ENCODE measurements at regions not wholly inside any gene's neighbourhood (a gene's known extent, or its start where the extent isn't known, plus 50 kb on each side); places are given as distances from the start of the nearest gene placed in this dataset.
"Not testable (repeated sequence)": the region's sequence is repeated elsewhere in the genome, so short reads cannot be mapped to it uniquely, and the experiment has no call there.

DNA sequence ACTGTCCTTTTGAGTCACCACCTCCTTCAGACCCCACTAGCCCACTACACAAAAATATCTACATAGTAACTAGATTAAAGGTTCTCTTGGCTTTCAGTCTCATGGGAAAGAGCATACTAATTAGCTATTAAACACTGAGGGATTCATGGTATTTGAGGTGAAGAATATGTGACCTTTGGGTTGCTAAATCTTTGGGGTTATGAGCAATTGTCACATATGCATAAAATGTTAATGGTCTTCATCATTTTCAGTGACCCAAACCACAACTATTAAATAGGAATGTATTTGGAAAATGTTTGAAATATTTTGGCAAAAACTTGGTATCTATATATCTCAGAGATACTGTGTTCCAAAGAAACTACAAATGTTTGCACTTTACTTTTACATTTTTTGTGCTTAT is 365.1 kb downstream of the MAGEB5 start:
- no peak for DNase-seq

DNA sequence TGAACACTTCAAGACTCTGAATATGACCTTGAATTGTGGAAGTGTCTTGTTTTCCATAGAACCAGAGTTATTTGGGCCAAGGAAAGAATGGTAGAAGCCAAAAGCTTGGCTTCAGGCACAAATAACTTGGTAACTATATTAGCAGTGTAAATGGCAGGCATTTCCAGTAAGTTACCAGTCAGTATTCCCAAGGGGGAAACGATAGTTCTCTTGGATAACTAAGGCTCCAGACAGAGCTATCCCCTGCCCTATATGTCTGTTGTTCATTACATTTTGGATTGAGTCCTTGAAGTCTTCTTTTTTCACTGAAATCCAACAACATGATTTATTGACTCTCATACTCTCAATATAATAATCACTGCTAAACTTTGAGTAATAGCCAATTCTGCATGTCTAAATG is 364.1 kb downstream of the MAGEB5 start:
- no peak for DNase-seq

DNA sequence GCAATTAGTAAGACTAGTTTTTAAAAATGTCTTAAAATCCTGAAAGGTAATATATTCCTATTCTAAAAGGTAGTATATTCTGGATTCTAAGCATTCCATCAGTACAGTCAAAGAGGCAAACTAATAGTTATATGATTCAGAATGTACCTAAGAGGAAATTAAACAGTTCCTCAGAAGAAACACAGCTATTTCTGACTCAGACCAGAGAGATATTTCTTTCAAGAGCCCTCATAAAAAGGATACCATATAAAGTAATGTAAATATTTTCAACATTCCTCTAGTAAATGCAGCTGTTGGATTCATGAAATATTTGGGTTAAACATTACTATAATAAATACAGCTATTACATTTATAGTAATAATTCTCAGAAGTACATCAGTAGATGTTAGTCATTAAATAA is 358.3 kb downstream of the MAGEB5 start:
- no peak for DNase-seq

DNA sequence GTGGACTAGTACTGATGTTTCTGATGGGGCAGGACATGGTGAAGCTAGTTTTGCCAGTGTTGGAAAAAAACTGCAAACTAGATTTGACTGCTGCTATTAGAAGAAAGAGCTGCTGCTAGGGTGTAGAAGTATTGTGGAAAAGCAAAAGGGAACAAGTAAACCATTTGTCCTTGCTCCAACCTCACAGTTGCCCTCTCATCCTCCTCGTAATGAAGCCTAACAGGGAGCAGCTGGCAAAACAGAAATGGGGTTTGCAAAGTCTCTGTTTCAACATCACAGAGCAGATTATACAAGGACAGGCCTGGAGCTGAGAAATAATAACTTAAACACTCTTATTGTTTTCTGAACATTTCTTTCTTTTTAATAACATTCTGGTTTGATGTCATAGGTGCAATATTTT is 346.2 kb downstream of the MAGEB5 start:
- DNase-seq = no peak

DNA sequence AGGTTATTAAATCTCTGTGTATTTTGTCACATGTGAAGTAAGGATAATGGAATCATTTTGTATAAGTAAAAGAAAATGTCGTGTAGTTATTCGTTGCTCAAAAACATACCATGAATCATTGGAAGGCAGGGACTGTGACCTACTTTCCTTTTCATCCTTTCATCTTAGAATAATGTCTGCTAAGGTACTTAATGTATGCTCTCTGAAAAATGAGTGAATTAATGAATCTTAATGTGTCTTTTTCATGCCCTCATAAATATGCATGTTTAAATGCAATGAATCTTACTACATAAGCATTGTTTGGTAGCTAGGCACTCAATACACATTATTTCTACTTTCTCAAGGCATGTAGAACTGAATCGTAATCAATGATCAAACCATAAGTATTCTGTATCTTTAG is 343.9 kb downstream of the MAGEB5 start:
- no peak for DNase-seq

DNA sequence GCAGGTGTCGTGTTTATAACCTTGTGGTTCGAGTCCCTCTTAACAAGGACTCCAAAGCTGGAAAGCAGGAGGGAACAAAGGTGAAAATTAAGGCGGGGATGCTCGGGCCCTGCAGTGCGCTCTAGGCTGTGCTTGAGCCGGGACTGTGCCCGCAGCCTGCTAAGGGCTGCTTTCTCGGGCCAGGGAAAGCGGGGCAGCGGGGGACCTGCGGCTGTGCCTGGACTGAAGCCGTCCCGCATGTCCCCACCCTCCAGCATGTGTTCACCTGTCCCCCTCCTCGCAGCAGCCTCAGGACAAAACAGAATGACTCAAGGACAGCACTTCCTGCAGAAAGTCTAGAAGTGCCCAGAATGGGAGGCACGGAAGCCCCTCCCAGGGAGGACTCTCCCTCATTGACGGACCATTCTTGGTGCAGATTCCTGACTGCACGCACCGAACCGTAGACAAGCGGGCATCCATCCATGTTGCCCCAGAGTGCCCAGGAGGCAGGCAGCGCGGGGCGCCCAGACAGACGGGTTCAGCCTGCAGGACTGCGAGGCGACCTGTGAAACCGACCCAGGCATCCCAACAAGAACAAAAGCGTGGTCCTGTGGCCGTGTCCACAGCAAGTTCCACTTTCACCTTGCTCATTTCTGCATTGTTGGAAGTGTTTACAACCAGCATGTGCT is 342.9 kb downstream of the MAGEB5 start:
- DNase-seq = no peak

DNA sequence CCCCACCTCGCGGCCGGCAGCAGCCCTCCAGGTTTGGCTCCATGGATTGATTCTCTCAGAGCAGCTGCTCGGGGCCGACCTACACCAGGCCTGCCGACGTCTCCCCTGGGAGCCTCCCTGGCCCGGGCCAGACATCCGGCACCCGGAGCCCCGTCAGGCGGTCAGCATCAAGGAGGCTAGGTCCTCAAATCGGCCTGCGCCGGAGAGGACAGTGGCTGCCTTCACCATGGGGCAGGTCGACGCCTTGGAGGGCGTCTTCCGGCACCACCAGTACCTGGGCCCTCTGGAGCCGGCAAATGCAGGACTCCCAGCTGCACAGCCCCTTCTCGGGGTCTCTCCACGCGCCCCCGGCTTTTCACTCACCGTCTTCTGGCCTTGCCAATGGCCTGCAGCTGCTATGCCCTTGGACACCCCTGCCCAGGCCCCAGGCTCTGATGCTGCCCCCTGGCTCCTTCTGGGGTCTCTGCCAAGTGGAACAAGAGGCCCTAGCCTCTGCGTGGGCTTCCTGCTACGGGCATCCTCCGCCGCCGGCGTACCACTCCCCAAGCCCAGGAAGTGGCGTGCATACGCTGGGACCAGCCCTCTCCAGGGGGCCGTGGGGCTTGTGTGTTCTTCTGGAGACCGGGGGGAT is 341.8 kb downstream of the MAGEB5 start:
- no peak for DNase-seq

DNA sequence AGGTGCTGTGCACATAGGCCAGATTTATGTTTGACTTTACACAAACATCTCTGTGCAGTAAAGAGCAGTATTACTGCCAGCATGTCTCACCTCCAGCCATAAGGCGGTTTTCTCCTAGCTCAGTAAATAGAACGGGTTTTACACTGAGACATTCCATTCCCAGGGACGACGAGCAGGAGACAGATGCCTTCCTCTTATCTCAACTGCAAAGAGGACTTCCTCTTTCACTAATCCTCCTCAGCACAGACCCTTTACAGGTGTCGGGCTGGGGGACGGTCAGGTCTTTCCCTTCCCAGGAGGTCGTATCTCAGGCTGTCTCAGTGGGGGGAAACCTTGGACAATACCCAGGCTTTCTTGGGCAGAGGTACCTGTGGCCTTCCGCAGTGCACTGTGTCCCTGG is 309.8 kb downstream of the MAGEB5 start:
- not testable (repeated sequence) for DNase-seq

DNA sequence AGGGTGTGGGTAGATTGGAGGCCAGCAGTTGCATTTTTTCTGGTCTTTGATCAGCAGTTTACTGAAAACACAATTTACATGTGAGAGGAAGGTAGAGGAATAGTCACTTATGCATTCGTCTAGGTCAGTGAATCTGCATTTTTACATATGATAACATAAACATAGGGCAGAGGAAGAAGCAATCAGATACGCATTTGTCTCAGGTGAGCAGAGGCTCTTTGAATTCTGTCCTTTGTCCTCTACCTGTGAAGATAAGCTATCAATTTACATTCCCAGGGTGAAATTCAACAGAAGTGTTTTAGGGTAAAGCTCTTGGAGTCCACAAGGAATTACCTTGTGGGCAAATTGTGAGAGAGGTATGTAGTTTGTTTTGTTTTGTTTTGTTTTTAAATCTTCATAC is 306.5 kb downstream of the MAGEB5 start:
- DNase-seq = no peak

DNA sequence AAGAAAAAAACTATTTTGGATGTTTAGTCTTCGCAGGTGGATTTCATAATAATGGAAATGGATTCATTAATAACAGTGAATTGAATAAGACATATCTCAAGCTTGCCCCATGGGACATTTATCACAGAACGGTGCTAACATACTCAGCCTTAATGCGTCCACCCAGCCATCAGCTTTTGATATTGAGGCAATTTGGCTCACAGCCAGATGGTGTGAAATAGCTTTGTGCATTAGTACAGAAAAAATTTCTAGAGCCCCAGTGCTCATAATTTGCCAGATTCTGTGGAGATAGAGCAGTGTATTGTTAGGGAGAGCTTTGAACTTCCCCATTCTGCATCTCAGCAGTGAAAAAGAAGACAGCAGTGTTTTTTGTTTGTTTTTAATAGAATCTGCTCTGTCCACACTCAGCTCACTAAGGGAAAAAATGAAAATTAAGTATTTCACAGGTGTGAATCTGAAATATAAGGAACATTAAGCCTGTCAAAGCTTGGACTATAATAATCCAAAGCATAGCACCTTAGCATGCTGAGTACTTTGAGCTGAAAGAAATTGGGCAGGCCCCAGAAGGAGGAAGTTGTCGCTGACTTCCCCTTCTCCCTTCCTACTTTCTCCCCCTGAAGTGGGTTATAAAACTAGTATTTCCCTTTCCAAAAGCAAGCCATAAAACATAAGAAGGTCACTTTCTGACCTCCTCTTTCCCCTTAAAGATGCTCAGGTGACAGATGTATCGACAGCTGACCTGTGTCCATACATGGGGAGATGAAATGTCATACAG is 295.8 kb downstream of the MAGEB5 start:
- no peak for DNase-seq

DNA sequence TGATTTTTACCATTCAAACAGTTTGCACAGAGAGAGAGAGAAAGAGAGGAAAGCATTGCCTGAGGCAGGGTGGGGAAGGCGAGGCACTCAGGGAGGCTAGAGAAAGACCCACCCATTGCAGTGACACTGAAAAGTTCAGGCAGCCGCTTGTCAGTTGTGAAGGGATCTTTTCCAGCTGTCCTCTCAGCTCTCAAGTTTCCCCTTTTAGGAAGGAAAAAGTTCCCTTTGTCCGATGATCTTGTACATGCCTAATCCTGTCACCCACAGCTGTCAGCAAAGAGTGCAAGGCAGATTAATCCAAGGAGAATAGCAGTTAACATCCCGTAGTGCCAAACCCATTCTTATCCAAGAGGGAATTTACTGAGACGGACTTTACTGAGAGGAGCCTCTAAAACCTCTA is 255.0 kb downstream of the MAGEB5 start:
- DNase-seq = no peak

DNA sequence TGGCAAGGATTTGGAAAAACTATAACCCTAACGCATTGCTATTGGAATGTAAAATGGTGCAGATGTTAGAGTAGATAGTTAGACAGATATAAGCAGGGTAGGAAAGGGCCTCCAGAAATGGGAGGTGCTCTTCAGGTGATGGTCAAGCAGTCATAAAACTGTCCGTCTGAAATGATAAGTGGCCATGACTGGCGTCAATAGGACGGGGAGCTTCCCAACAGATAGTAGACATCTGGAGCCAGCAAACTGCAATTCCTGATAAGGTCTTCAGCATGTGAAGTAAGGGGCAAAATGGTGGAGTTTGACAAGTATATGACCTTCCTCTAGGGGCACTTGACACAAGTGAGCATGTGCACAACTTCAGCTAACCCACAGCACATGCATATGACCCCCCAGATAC is 250.4 kb downstream of the MAGEB5 start:
- no peak for DNase-seq

DNA sequence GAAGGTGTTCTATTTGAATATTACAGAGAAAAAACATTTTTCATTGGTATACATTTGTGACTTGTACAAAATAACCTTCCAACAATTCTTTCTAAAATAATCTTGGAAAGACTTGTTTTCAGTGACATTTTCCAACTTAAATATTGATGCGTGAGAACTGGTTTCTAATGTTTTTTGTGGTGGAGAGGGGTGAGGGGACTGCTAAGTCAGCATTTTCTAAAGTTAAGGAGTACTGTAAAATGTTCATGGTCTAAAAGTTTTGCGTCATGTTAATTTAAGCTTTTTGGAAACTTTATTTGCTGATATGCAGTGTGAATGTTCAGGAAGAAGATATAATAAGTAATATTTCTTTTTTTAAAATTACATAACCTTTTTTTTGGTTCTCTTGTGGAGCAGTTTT is 229.3 kb downstream of the MAGEB5 start:
- DNase-seq = no peak

DNA sequence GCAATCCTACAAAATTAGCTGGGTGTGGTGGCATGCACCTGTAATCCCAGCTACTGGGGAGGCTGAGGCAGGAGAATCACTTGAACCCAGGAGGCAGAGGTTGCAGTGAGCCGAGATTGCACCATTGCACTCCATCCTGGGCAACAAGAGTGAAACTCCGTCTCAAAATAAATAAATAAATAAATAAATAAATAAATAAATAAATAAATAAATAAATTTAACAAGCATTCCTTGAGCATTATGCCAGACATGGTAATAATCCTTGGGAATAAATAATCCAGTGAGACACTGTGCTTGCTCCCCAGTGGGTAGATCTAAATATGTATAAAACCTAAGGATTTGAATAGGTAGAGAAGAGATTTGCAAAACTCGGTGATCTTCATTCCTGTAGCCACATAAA is 228.4 kb downstream of the MAGEB5 start:
- DNase-seq = not testable (repeated sequence)

DNA sequence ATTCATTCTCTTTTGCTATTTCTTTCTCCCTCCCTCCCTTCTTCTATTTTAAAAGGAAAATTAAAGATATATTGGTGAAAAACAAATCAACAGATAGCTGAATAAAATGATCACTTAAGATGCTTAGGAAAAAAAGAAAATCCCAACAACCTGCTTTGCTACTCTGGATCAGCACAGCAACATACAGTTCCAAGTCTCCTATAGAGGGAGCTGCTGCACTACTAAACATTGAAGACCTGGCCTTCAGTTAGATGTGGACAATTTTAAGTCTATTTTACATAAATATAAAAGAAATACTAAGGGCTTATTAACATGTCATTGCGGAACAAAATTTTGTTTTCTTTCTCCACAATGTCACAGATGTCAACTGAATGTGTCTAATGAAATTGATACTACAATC is 226.4 kb downstream of the MAGEB5 start:
- DNase-seq = no peak

DNA sequence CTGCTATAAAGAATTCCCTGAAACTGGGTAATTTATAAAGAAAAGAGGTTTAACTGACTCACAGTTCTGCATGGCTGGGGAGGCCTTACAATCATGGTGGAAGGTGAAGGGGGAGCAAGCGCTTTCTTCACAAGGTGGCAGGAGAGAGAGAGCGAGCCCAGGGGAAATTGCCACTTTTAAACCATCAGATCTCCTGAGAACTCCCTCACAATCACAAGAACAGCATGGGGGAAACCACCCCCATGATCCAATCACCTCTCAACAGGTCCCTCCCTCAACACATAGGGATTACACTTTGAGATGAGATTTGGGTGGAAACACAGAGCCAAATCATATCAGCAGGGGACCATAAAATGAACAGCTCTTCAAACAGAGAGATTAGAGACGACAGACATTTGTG is 198.6 kb downstream of the MAGEB5 start:
- DNase-seq = no peak

DNA sequence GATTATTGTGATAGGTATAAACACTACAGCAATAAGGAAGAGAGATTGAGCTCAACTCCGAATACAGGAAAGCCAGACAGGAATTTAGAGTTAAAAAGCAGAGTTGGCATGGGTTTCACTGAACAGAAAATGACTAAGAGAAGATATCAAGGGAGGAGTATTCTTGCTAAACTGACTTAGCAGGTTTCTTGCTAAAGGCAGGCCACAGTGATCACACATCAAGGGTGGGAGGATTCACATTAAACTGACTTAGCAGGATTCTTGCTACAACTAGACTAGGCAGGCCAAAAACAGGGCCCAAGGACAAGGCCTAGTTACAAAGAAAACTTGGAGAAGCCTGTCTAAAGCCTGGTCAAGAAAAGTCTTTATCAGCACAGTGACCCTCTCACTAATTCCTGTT is 195.1 kb downstream of the MAGEB5 start:
- DNase-seq = no peak

DNA sequence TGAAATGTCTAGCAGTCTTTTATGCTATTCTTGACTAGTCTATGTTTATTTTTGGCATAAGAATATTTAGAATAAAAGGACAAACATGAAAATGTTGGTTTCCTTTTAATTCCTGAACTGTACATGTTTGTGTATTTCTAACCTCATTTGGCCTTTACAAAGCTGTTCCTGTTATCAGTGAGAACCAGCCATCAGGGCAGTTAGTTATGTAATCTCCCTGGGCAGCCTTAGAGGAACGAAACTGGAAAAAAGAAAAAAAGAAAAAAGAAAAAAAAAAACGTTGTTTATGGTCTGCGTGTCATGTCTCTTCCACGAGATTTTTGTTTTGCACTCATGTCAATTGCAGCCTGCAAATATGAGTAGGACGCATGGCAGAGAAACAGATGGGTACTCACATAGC is 193.7 kb downstream of the MAGEB5 start:
- DNase-seq = no peak

DNA sequence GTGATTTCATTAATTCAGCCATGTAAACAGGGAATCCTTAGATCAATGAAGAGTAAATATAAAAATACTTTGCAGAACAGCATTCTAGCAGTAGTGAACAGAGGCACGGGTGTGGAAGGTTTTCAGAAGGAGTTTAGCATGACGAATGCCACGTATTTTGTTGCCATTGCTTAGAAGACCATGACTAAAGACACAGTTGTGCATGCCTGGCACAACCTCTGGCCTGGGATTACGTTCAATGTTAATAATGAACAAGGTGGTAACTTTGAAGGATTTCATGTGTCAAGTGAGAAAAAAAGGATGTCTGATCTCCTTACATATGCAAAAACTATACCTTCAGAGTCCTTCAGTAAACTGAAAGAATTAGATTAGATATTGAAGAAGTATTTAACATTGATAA is 171.9 kb downstream of the MAGEB5 start:
- no peak for DNase-seq

DNA sequence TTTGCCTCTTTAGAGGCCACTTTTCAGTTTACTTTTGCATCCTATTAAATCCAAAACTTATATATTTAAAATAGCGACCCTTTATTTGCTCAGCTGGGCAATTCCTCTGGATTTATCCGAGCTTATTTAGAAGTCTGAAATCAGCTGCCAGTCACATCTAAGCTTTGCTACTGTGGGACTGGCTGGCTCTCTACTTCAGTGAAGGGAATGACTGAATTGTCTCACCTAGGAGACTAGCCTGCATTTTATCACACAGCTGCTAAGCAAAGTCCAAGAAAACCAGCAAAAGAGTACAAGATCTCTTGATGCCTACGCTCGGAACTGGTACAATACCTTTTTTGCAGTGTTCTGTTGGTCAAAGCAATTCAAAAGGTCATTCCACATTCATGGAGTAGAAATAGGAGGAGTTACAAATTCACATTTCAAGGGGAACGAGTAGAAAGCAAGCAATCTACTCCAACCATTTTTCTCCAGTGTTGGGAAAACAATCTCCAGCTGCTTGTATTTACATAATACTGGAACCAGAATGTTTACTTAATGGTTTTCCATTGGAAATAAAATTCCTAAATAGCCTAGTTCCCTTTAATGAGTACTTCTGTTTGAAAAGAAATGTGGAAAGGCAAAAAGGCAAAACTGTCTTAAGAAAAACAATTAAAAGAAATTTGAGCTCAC is 160.2 kb downstream of the MAGEB5 start:
- DNase-seq = no peak

DNA sequence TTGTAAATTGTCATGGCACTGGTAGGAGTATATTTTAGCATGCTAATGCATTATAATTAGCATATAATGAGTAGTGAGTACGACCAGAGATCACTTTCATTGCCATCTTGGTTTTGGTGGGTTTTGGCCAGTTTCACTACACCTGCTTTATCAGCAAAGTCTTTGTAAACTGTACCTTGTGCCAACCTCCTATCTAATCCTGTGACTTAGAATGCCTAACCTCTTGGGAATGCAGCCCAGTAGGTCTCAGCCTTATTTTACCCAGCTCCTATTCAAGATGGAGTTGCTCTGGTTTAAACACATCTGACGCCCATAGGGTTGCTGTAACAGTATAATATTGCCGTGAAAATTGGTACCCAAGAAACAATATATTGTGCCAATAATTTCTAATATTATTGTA is 159.4 kb downstream of the MAGEB5 start:
- DNase-seq = no peak

DNA sequence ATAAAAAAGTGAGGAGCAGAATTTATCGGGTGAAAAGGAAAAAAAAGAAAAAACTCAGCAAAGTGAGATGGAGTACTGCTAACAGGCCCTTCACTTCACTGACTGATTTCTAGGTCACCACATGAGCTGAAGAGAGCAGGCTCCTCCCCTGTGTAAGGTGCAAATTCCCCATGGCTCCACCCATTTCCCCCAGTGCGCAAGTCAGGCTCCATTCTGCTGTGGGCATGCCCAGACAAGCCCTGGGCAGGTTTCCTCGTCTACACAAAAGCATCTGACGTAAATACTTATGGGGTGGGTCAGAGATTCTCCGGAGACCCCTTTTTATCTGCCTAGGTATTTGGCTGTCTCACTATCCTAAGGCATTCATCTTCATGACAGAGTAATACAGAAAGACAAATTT is 157.9 kb downstream of the MAGEB5 start:
- DNase-seq = no peak

DNA sequence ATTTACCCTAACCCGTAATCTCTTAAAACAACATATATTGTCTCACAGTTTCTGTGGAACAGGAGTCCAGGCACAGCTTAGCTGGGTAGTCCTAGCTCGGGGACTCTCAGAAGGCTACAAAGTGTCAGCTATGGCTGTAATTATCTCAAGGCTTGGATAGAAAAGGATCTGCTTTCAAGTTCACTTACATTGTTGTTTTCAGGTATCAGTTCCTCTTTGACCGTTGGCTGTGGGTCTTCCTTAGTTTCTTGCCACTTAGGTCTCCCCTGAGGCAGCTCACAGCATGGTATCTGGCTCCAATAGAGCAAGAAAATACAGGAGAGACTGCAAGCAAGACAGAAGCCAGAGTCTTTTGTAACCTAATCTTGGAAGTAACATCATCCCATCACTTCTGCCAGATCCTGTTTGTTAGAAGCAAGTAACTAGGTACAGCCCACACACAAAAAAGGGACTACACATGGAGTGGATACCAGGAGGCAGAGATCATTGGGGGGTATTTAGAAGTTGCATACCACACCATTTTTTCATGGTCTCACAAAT is 137.0 kb downstream of the MAGEB5 start:
- no peak for DNase-seq

DNA sequence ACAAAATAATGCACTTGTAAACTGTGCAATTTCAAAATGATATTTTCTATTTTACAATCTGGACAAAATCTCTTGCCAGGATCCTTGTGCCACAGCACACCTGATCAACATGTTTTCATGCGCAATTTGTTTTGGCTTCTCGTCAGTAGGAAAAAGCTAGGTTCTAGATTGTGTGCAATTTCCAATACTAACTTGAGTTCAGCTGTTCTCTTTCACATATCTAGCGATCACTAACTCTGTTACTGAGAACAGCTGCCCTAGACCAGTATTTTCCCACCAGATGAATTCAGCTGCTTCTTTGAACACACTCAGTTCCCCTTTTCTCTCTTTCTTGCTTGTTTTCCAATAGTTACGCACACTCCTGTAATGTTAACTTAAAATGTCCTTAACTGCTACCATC is 131.2 kb downstream of the MAGEB5 start:
- DNase-seq = no peak

Data from inflammatory macrophage treated with lipopolysaccharide for 1 hour (primary cell).